ENCODE measurements at regions not wholly inside any gene's neighbourhood (a gene's known extent, or its start where the extent isn't known, plus 50 kb on each side); places are given as distances from the start of the nearest gene placed in this dataset.

GRCh38 chr7:387132-388022 lies 97.4 kb downstream of the FOXL3 start:
- DNase-seq, result no peak

GRCh38 chr7:388023-388960 lies 98.3 kb downstream of the FOXL3 start:
- DNase-seq, result no peak

GRCh38 chr7:388961-389701 lies 99.2 kb downstream of the FOXL3 start:
- DNase-seq, result no peak

GRCh38 chr7:389911-390601 lies 100.1 kb downstream of the FOXL3 start:
- no peak for DNase-seq

GRCh38 chr7:390761-391410 lies 100.9 kb downstream of the FOXL3 start:
- no peak for DNase-seq

GRCh38 chr7:391411-391951 lies 101.5 kb downstream of the FOXL3 start:
- no peak for DNase-seq

- no peak for DNase-seq
Measured at GRCh38 chr7:391961-392524, 102.1 kb downstream of the FOXL3 start.

- DNase-seq, result no peak
Measured at GRCh38 chr7:392822-393221, 102.9 kb downstream of the FOXL3 start.

- DNase-seq, result no peak
Measured at GRCh38 chr7:395643-396042, 105.7 kb downstream of the FOXL3 start.

- no peak for DNase-seq
Measured at GRCh38 chr7:398888-399287, 108.9 kb downstream of the FOXL3 start.

- DNase-seq, result no peak
Measured at GRCh38 chr7:400901-401485, 111.0 kb downstream of the FOXL3 start.

GRCh38 chr7:401495-401894 lies 111.5 kb downstream of the FOXL3 start:
- no peak for DNase-seq

- no peak for DNase-seq
Measured at GRCh38 chr7:404812-405488, 114.7 kb downstream of the PDGFA start.

GRCh38 chr7:405489-406211 lies 114.0 kb downstream of the PDGFA start:
- DNase-seq, result no peak

GRCh38 chr7:407721-408539 lies 111.7 kb downstream of the PDGFA start:
- DNase-seq, result no peak

- no peak for DNase-seq
Measured at GRCh38 chr7:408751-409311, 110.8 kb downstream of the PDGFA start.

GRCh38 chr7:409339-410281 lies 110.0 kb downstream of the PDGFA start:
- DNase-seq, result no peak

All from midbrain (tissue), 1 donor.